ENCODE measurements at regions not wholly inside any gene's neighbourhood (a gene's known extent, or its start where the extent isn't known, plus 50 kb on each side); places are given as distances from the start of the nearest gene placed in this dataset.

- no peak for TF ChIP-seq CTCF (IDR thresholded peaks at IDR 0.05)
- TF ChIP-seq POLR2A (IDR thresholded peaks at IDR 0.05): no peak
Measured at GRCh38 chr5:2096887-2097505, 214.3 kb upstream of the IRX4 start.

Measured in body of pancreas (tissue), 4 donors.